Fibroblast of lung (primary cell): ENCODE measurements at regions not wholly inside any gene's neighbourhood (a gene's known extent, or its start where the extent isn't known, plus 50 kb on each side); places are given as distances from the start of the nearest gene placed in this dataset.

Experiments used
- EZH2 ChIP-seq: IDR thresholded peaks from 2 replicates; pipeline ENCODE4 v1.5.1; 2012; ENCODE audit warnings: low read length, control low read depth, mild to moderate bottlenecking; ENCODE audit errors: missing control alignments
- TF ChIP-seq, protein P1 (sequence below), 2 donors: IDR thresholded peaks in 1 of 2; conservative IDR thresholded peaks in 1 of 2; 1 replicate in 1 of 2; 2 replicates in 1 of 2; pipeline ENCODE4 v1.5.1; 2011 to 2012; ENCODE audit warnings: low read length in 2 of 2, control low read depth in 1 of 2, inconsistent platforms in 1 of 2, low read depth in 1 of 2, mild to moderate bottlenecking in 1 of 2

DNA sequence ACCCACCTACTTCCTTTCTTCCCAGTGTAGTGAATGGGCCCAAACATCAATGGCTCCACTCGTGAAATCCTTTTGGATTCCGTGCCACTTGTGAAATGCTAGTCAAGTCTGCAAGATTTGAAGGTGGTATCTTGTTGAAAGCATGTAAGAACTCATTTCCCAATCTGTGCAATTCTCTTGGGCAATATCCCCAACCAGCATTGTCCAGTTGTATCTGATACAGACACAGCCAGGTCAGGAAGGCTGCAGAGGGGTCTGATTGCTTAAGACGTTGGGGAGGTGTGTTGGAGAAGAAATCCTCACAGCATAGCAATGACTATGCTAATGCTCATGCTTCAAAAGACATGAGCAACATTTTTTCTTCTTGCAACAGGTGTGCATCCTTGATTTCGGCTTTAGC is 164.8 kb downstream of the VEGFC start:
- TF ChIP-seq, protein P1, sequence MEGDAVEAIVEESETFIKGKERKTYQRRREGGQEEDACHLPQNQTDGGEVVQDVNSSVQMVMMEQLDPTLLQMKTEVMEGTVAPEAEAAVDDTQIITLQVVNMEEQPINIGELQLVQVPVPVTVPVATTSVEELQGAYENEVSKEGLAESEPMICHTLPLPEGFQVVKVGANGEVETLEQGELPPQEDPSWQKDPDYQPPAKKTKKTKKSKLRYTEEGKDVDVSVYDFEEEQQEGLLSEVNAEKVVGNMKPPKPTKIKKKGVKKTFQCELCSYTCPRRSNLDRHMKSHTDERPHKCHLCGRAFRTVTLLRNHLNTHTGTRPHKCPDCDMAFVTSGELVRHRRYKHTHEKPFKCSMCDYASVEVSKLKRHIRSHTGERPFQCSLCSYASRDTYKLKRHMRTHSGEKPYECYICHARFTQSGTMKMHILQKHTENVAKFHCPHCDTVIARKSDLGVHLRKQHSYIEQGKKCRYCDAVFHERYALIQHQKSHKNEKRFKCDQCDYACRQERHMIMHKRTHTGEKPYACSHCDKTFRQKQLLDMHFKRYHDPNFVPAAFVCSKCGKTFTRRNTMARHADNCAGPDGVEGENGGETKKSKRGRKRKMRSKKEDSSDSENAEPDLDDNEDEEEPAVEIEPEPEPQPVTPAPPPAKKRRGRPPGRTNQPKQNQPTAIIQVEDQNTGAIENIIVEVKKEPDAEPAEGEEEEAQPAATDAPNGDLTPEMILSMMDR (conservative IDR thresholded peaks at IDR 0.05 in 1 of 2, IDR thresholded peaks at IDR 0.05 in 1 of 2; ENCODE audit: low read depth in 1 of 2, low read length in 2 of 2) = no peak
- TF ChIP-seq EZH2 = no peak
